AG09309 (cell line): ENCODE measurements at regions not wholly inside any gene's neighbourhood (a gene's known extent, or its start where the extent isn't known, plus 50 kb on each side); places are given as distances from the start of the nearest gene placed in this dataset.
A peak's percentile ranks its signal among the peaks of the same experiment; 100 is the strongest.

Experiments used
- DNase-seq: peaks from one replicate; pipeline ENCODE4 v3.0.0-alpha.2; 2010; ENCODE audit warnings: low read depth
- H3K4me3 ChIP-seq: 2 replicates; pipeline ENCODE4 v1.5.1; 2011; ENCODE audit warnings: mild to moderate bottlenecking, low read depth, low read length, moderate library complexity; ENCODE audit not compliant: control insufficient read depth
- TF ChIP-seq, protein P1 (sequence below): IDR thresholded peaks from 2 replicates; pipeline ENCODE4 v1.5.1; 2011; ENCODE audit warnings: mild to moderate bottlenecking, low read depth, low read length, inconsistent platforms; ENCODE audit not compliant: insufficient read depth, control insufficient read depth; ENCODE audit errors: missing control alignments

DNA sequence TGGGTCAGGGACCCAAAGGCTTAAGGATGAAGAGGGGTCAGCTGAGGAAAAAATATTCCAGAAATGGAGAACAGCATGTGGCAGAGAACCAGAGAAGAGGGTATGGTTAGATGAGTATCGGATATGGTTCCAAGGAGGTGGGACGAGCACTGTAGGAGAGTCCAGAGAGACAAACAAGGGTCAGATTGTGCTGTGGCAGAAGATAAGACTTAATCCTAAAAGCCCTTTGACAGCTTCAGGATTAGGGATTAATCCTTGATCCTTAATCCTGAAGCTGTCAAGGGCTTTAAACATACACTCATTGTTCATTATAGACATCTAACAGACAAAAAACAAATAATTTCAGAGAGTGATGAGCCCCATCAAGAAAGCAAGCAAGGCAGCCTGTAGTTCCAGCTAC lies 124.0 kb downstream of the SPTSSA start:
- no peak for DNase-seq
- TF ChIP-seq, protein P1, sequence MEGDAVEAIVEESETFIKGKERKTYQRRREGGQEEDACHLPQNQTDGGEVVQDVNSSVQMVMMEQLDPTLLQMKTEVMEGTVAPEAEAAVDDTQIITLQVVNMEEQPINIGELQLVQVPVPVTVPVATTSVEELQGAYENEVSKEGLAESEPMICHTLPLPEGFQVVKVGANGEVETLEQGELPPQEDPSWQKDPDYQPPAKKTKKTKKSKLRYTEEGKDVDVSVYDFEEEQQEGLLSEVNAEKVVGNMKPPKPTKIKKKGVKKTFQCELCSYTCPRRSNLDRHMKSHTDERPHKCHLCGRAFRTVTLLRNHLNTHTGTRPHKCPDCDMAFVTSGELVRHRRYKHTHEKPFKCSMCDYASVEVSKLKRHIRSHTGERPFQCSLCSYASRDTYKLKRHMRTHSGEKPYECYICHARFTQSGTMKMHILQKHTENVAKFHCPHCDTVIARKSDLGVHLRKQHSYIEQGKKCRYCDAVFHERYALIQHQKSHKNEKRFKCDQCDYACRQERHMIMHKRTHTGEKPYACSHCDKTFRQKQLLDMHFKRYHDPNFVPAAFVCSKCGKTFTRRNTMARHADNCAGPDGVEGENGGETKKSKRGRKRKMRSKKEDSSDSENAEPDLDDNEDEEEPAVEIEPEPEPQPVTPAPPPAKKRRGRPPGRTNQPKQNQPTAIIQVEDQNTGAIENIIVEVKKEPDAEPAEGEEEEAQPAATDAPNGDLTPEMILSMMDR, result no peak
- no peak overlapping the region for H3K4me3 ChIP-seq

DNA sequence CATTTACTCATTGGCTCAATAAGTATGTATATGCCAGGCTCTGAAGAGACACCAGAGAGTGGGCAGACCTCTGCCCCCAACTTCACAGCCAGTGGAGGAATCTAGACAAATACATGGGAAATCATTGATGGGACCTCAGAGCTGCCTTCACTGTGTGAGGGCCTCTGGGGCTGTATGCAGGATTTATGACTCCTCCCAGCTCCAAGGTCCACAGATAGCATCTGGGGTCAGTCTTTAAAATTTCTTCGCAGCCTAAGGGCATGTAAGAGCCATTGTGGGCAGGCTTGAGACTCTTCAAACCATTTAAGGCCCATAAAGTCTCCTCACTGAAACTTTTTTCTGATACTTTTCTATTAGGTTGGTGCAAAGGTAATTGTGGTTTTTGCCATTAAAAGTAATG lies 125.5 kb downstream of the SPTSSA start:
- no peak overlapping the region for H3K4me3 ChIP-seq
- TF ChIP-seq, protein P1, result no peak
- DNase-seq, result no peak

DNA sequence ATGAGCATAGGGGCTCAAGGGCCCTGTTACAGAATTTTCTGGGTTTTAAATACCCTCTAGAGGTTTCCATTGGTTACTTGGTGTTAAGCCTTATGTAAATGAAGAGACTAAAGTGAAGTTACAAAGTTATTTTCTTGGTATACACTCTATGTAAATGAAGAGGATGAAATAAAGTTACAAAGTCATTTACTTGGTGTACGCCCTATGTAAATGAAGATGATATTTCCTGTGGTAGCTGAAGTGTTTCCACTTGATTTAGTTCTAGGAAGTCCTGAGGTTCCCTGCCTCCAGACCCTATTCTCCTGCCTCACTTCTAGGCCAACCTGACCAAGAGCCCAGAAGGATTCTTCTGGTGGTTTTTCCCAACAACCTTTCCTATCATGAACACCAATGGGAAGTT lies 126.1 kb downstream of the SPTSSA start:
- H3K4me3 ChIP-seq, result no peak overlapping the region
- TF ChIP-seq, protein P1, result no peak
- DNase-seq, result no peak

DNA sequence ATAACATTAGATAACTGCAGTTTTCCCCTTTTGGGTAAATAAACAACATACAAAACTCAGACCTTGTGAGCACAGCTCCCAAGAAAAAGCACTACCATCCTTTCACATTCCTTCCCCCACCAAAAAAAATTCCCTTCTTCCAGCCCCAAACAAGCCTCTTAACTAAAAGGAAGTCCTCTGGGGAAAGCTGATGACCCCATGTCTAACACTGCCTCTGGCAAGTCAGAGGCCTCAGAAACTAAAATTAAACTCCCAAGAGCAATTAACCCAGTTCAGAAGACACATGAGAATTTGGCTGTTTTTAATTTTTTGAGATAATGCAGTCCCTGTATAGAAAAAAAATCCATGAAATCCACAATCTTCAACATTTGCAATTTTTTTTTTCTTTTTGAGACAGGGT lies 127.7 kb downstream of the SPTSSA start:
- H3K4me3 ChIP-seq, result no peak overlapping the region
- DNase-seq, result no peak
- TF ChIP-seq, protein P1, result no peak

DNA sequence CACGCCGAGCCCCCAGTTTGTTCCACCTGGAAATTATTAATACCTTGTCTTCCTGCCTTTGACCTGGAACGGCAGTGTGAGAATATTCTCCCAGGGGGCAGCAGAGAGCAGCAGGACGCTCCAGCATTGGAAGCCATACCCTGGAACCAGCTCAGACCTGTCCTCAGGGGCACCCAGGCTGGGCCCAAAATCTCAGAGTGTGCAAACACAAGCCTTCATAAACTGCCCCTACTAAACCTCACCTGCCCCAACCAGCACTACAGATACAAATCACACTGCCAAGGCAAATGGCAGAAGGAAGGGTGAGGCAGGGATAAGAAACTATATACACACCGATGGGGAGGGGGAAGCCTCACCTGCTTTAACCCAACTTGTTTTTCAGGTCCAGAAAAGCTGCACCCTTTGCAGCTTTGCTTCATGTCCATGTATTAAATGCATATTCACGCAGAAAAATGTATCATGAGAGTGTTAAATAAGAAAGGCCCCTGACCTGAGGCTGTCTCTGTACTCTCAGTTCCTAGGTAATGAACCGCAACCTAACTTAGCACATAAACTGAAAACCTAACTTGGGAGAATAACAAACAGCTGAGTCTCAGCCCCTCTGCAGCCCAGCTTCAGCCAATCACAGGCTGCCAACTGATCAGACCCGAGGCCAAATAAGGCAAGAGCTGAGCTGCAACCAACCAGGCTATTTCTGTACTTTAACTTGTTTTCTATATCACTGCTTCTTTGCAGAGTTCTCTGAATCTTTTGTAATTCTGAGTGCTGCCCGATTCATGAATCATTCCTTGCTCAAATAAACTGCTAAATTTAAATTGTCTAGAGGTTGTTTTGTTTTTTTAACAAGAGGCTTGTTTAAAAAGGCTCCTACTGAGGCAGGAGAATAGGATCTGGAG lies 130.1 kb downstream of the SPTSSA start:
- no peak for DNase-seq
- H3K4me3 ChIP-seq, result no peak overlapping the region
- TF ChIP-seq, protein P1, result peak; percentile 86

DNA sequence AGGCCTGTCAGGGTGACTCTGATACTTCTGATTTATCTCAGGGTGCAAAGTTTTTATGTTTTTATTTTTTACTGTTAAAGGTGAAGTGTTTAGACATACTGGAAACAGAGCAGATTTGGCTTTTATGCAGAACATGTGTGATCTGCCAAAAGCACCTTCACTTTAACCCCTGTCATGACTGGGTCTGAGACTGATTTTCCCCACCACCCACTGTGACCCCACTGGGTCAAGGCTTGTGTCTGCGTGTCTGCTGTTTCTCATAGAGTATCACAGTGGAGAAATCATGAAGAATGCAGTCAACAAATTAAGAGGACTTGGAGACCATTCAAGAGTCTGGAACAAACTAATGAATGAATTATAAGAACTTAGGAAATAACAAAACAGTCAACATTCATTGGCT lies 131.2 kb downstream of the SPTSSA start:
- DNase-seq, result no peak
- H3K4me3 ChIP-seq, result no peak overlapping the region
- TF ChIP-seq, protein P1, result no peak
